ENCODE measurements at regions not wholly inside any gene's neighbourhood (a gene's known extent, or its start where the extent isn't known, plus 50 kb on each side); places are given as distances from the start of the nearest gene placed in this dataset.

- H3K4me3 Mint-ChIP-seq (ENCODE audit: unreplicated experiment), result no peak overlapping the region
- Histone ChIP-seq H3K79me2 (ENCODE audit: insufficient read depth, low read length) (no peaks in the 10 kb centered on the region), H3K4me2 (ENCODE audit: low read length) (no peak overlapping the region), H2AFZ (ENCODE audit: low read depth, low read length) (no peak overlapping the region), H4K20me1 (ENCODE audit: insufficient read depth, low read length) (no peaks in the 10 kb centered on the region), H3K27me3 (ENCODE audit: insufficient read depth, low read length) (no peaks in the 10 kb centered on the region), H3K27ac (ENCODE audit: low read depth, low read length) (no peak overlapping the region), H3K36me3 (ENCODE audit: insufficient read depth, low read length) (no peaks in the 10 kb centered on the region), H3K4me3 (ENCODE audit: insufficient read depth, low read depth, low read length) (no peak overlapping the region), H3K9me3 (ENCODE audit: insufficient read depth, low read depth, low read length) (peaks cover 8% of the 10 kb centered on the region), H3K9ac (ENCODE audit: low read length) (no peak overlapping the region), H3K4me1 (ENCODE audit: insufficient read depth, low read length) (peaks cover 11% of the 10 kb centered on the region)
- FAIRE-seq (no peak), DNase-seq (ENCODE audit: low read depth) (no peak)
- H3K36me3 Mint-ChIP-seq (ENCODE audit: low read depth, unreplicated experiment), result peaks cover 2% of the 10 kb centered on the region
- no peak for TF ChIP-seq CTCF (IDR thresholded peaks at IDR 0.05; ENCODE audit: insufficient read depth, low read depth, low read length)
- TF ChIP-seq EZH2 (IDR thresholded peaks at IDR 0.05; ENCODE audit: insufficient read depth, low read length), result no peak
- H3K4me1 Mint-ChIP-seq (ENCODE audit: low read depth, unreplicated experiment), result peaks cover 10% of the 10 kb centered on the region
- peaks cover 18% of the 10 kb centered on the region for H3K9me3 Mint-ChIP-seq (ENCODE audit: unreplicated experiment)
- H3K27ac Mint-ChIP-seq (ENCODE audit: unreplicated experiment), result no peak overlapping the region
- H3K27me3 Mint-ChIP-seq (ENCODE audit: low read depth, unreplicated experiment), result peaks cover 36% of the 10 kb centered on the region
Measured at GRCh38 chr2:240328526-240328925, 106.9 kb upstream of the GPC1 start.

- Histone ChIP-seq H4K20me1 (ENCODE audit: insufficient read depth, low read length) (no peaks in the 10 kb centered on the region), H3K9me3 (ENCODE audit: insufficient read depth, low read depth, low read length) (peaks cover 8% of the 10 kb centered on the region), H3K9ac (ENCODE audit: low read length) (no peak overlapping the region), H3K27ac (ENCODE audit: low read depth, low read length) (no peak overlapping the region), H3K27me3 (ENCODE audit: insufficient read depth, low read length) (no peaks in the 10 kb centered on the region), H3K79me2 (ENCODE audit: insufficient read depth, low read length) (no peaks in the 10 kb centered on the region), H3K4me3 (ENCODE audit: insufficient read depth, low read depth, low read length) (no peak overlapping the region), H3K4me2 (ENCODE audit: low read length) (no peak overlapping the region), H2AFZ (ENCODE audit: low read depth, low read length) (no peak overlapping the region), H3K36me3 (ENCODE audit: insufficient read depth, low read length) (no peaks in the 10 kb centered on the region), H3K4me1 (ENCODE audit: insufficient read depth, low read length) (peaks cover 11% of the 10 kb centered on the region)
- no peak overlapping the region for H3K4me3 Mint-ChIP-seq (ENCODE audit: unreplicated experiment)
- DNase-seq (ENCODE audit: low read depth), result no peak
- TF ChIP-seq CTCF (IDR thresholded peaks at IDR 0.05; ENCODE audit: insufficient read depth, low read depth, low read length) (no peak), EZH2 (IDR thresholded peaks at IDR 0.05; ENCODE audit: insufficient read depth, low read length) (no peak)
- H3K27ac Mint-ChIP-seq (ENCODE audit: unreplicated experiment), result no peak overlapping the region
- peaks cover 18% of the 10 kb centered on the region for H3K9me3 Mint-ChIP-seq (ENCODE audit: unreplicated experiment)
- no peak for FAIRE-seq
- H3K36me3 Mint-ChIP-seq (ENCODE audit: low read depth, unreplicated experiment), result peaks cover 2% of the 10 kb centered on the region
- peaks cover 36% of the 10 kb centered on the region for H3K27me3 Mint-ChIP-seq (ENCODE audit: low read depth, unreplicated experiment)
- H3K4me1 Mint-ChIP-seq (ENCODE audit: low read depth, unreplicated experiment), result peaks cover 10% of the 10 kb centered on the region
Measured at GRCh38 chr2:240329116-240329665, 106.3 kb upstream of the GPC1 start.

GRCh38 chr2:240329778-240330177 is 105.7 kb upstream of the GPC1 start:
- Histone ChIP-seq H2AFZ (ENCODE audit: low read depth, low read length) (no peak overlapping the region), H3K4me1 (ENCODE audit: insufficient read depth, low read length) (peaks cover 11% of the 10 kb centered on the region), H3K36me3 (ENCODE audit: insufficient read depth, low read length) (no peaks in the 10 kb centered on the region), H3K9ac (ENCODE audit: low read length) (no peak overlapping the region), H3K4me3 (ENCODE audit: insufficient read depth, low read depth, low read length) (no peak overlapping the region), H3K27me3 (ENCODE audit: insufficient read depth, low read length) (no peaks in the 10 kb centered on the region), H3K27ac (ENCODE audit: low read depth, low read length) (no peak overlapping the region), H4K20me1 (ENCODE audit: insufficient read depth, low read length) (no peaks in the 10 kb centered on the region), H3K4me2 (ENCODE audit: low read length) (no peak overlapping the region), H3K9me3 (ENCODE audit: insufficient read depth, low read depth, low read length) (peaks cover 8% of the 10 kb centered on the region), H3K79me2 (ENCODE audit: insufficient read depth, low read length) (no peaks in the 10 kb centered on the region)
- TF ChIP-seq CTCF (IDR thresholded peaks at IDR 0.05; ENCODE audit: insufficient read depth, low read depth, low read length), result no peak
- TF ChIP-seq EZH2 (IDR thresholded peaks at IDR 0.05; ENCODE audit: insufficient read depth, low read length), result no peak
- H3K36me3 Mint-ChIP-seq (ENCODE audit: low read depth, unreplicated experiment), result peaks cover 2% of the 10 kb centered on the region
- no peak overlapping the region for H3K27ac Mint-ChIP-seq (ENCODE audit: unreplicated experiment)
- H3K27me3 Mint-ChIP-seq (ENCODE audit: low read depth, unreplicated experiment), result peaks cover 39% of the 10 kb centered on the region
- H3K9me3 Mint-ChIP-seq (ENCODE audit: unreplicated experiment), result peaks cover 18% of the 10 kb centered on the region
- FAIRE-seq, result no peak
- no peak overlapping the region for H3K4me3 Mint-ChIP-seq (ENCODE audit: unreplicated experiment)
- no peak for DNase-seq (ENCODE audit: low read depth)
- peaks cover 10% of the 10 kb centered on the region for H3K4me1 Mint-ChIP-seq (ENCODE audit: low read depth, unreplicated experiment)

Data from astrocyte (in vitro differentiated cells and primary cell).